ENCODE measurements at regions not wholly inside any gene's neighbourhood (a gene's known extent, or its start where the extent isn't known, plus 50 kb on each side); places are given as distances from the start of the nearest gene placed in this dataset.
"Not testable (repeated sequence)": the region's sequence is repeated elsewhere in the genome, so short reads cannot be mapped to it uniquely, and the experiment has no call there.

DNA sequence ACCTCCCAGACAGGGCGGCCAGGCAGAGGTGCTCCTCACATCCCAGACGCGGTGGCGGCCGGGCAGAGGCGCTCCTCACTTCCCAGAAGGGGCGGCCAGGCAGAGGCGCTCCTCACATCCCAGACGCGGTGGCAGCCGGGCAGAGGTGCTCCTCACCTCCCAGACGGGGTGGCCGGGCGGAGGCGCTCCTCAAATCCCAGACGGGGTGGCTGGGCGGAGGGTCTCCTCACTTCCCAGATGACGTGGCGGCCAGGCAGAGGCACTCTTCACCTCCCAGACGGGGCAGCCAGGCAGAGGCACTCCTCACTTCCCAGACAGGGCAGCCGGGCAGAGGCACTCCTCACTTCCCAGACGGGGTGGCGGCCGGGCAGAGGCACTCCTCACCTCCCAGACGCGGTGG is 247.7 kb upstream of the USP9Y start:
- H3K36me3 ChIP-seq; H3K27me3 ChIP-seq; H3K9me3 ChIP-seq; H3K4me1 ChIP-seq; H3K4me3 ChIP-seq; H3K27ac ChIP-seq (replicated peaks in 1 of 4); DNase-seq (ENCODE audit: extremely low spot score); intact Hi-C loops (cut with DNase I): not testable (repeated sequence)
- WGBS = no CpG with 5 or more reads among the region's 26 CpGs

DNA sequence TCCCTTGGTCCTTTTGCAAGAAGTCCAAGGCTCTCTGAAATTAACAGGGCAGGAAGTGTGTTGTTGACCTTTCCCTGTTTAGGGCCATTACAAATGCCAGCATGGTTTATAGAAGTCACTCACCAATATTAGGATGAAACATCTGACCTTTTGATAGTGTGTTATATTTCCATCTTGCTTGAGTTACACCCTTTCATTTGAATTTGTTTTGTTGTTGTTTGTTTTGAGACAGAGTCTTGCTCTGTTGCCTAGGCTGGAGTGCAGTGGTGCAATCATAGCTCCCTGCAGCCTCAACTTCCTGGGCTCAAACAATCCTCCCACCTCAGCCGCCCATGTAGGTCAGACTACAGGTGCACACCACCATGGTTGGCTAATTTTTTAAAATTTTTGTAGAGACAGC is 241.1 kb upstream of the USP9Y start:
- Histone ChIP-seq H3K27ac (replicated peaks in 1 of 4) (no peak overlapping the region), H3K4me1 (no peaks in the 10 kb centered on the region), H3K9me3 (no peaks in the 10 kb centered on the region), H3K27me3 (no peaks in the 10 kb centered on the region), H3K4me3 (no peak overlapping the region), H3K36me3 (no peaks in the 10 kb centered on the region)
- no peak for DNase-seq (ENCODE audit: extremely low spot score)
- intact Hi-C loops (cut with DNase I) = no loop called here
- no CpG with 5 or more reads among the region's 1 CpG for WGBS
- TF ChIP-seq EP300 (IDR thresholded peaks at IDR 0.05) (no peak), POLR2A (IDR thresholded peaks at IDR 0.05; ENCODE audit: low read depth) (no peak), POLR2AphosphoS5 (IDR thresholded peaks at IDR 0.05) (no peak)
- TF ChIP-seq, protein P1, sequence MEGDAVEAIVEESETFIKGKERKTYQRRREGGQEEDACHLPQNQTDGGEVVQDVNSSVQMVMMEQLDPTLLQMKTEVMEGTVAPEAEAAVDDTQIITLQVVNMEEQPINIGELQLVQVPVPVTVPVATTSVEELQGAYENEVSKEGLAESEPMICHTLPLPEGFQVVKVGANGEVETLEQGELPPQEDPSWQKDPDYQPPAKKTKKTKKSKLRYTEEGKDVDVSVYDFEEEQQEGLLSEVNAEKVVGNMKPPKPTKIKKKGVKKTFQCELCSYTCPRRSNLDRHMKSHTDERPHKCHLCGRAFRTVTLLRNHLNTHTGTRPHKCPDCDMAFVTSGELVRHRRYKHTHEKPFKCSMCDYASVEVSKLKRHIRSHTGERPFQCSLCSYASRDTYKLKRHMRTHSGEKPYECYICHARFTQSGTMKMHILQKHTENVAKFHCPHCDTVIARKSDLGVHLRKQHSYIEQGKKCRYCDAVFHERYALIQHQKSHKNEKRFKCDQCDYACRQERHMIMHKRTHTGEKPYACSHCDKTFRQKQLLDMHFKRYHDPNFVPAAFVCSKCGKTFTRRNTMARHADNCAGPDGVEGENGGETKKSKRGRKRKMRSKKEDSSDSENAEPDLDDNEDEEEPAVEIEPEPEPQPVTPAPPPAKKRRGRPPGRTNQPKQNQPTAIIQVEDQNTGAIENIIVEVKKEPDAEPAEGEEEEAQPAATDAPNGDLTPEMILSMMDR (IDR thresholded peaks at IDR 0.05) = no peak

DNA sequence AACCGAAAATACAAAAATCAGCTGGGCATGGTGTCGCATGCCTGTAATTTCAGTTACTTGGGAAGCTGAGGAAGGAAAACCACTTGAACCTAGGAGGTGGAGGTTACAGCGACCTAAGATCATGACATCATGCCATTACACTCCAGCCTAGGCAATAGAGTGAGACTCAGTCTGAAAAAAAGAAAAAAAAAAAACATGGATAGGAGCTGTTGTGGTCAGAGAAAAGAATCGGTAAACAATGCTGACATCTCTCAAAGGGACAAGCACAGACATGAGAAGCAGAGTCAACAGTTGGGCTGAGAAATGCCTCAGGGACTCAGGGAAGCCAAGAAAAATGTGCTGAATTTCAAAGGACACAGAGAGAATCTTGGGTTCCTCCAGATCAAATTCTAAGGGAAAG is 236.9 kb upstream of the USP9Y start:
- no CpG with 5 or more reads among the region's 4 CpGs for WGBS
- intact Hi-C loops (cut with DNase I) = no loop called here

DNA sequence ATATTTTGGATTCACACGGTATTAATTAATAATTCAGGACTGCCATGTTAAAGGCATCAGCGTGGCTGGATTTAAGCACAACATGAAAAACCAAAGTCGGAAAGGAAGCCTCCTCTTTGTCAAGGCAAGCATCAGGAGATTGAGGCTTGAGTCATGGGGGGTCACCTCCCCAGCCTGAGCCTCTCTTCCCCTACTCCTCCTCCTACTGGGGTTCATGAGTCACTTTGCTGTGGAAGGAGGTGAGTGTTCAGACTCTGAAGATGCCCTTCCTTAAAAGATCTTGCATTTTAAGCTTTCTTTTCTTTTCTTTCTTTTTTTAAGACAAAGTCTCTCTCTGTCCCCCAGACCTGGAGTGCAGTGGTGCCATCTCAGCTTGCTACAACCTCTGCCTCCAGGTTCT is 235.3 kb upstream of the USP9Y start:
- Histone ChIP-seq H3K27me3 (no peaks in the 10 kb centered on the region), H3K4me3 (no peak overlapping the region), H3K9me3 (no peaks in the 10 kb centered on the region), H3K4me1 (no peaks in the 10 kb centered on the region), H3K27ac (replicated peaks in 1 of 4) (no peak overlapping the region), H3K36me3 (no peaks in the 10 kb centered on the region)
- TF ChIP-seq, protein P1 (IDR thresholded peaks at IDR 0.05) = no peak
- no peak for DNase-seq (ENCODE audit: extremely low spot score)
- WGBS = no CpG with 5 or more reads among the region's 3 CpGs
- intact Hi-C loops (cut with DNase I) = no loop called here

More for the DNA sequence above, 236.9 kb upstream of the USP9Y start:
- H3K27me3 ChIP-seq = no peaks in the 10 kb centered on the region
- no peak for DNase-seq (ENCODE audit: extremely low spot score)
- H3K27ac ChIP-seq (replicated peaks in 1 of 4) = no peak overlapping the region
- no peaks in the 10 kb centered on the region for H3K9me3 ChIP-seq
- TF ChIP-seq, protein P1 (IDR thresholded peaks at IDR 0.05) = no peak
- TF ChIP-seq POLR2A (IDR thresholded peaks at IDR 0.05; ENCODE audit: low read depth) (no peak), EP300 (IDR thresholded peaks at IDR 0.05) (no peak), POLR2AphosphoS5 (IDR thresholded peaks at IDR 0.05) (no peak)
- no peaks in the 10 kb centered on the region for H3K36me3 ChIP-seq
- no peak overlapping the region for H3K4me3 ChIP-seq
- H3K4me1 ChIP-seq = no peaks in the 10 kb centered on the region

DNA sequence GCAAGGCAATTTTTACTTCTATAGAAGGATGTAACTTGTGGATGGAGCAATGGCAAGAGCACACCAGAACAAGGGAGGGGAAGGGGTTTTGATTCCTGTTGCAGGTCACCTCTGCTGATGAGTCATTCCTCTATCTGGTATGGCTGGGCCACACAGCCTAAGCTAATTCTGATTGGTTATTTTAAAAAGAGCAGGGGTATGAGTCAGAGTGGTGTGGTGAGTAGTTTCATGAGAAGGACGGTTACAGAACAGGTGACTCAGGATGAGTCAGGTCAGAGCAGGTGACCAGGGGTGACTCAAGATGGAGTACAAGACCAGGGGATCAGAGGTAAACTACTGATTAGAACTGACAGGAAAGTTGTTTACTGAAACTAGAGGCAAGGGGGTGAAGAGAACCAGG is 231.9 kb upstream of the USP9Y start:
- Histone ChIP-seq H3K27ac (replicated peaks in 1 of 4) (no peak overlapping the region), H3K36me3 (no peaks in the 10 kb centered on the region), H3K4me3 (no peak overlapping the region), H3K4me1 (no peaks in the 10 kb centered on the region), H3K9me3 (no peaks in the 10 kb centered on the region), H3K27me3 (no peaks in the 10 kb centered on the region)
- no peak for TF ChIP-seq POLR2AphosphoS5 (IDR thresholded peaks at IDR 0.05)
- TF ChIP-seq, protein P1 (IDR thresholded peaks at IDR 0.05) = no peak
- TF ChIP-seq POLR2A (IDR thresholded peaks at IDR 0.05; ENCODE audit: low read depth) = no peak
- TF ChIP-seq EP300 (IDR thresholded peaks at IDR 0.05) = no peak
- intact Hi-C loops (cut with DNase I) = no loop called here
- WGBS = no CpG with 5 or more reads among the region's 1 CpG
- DNase-seq (ENCODE audit: extremely low spot score) = no peak
